HCT116 (cell line): ENCODE measurements at regions not wholly inside any gene's neighbourhood (a gene's known extent, or its start where the extent isn't known, plus 50 kb on each side); places are given as distances from the start of the nearest gene placed in this dataset.

Experiments
- CEBPB ChIP-seq: IDR thresholded peaks from 2 replicates; pipeline ENCODE4 v1.6.1; 2012; ENCODE audit warnings: low read depth
- YY1 ChIP-seq: IDR thresholded peaks from 2 replicates; pipeline ENCODE4 v1.6.1; 2011; ENCODE audit warnings: low read length, low read depth, moderate library complexity, mild to moderate bottlenecking; ENCODE audit not compliant: insufficient replicate concordance; ENCODE audit errors: extremely low read depth

DNA sequence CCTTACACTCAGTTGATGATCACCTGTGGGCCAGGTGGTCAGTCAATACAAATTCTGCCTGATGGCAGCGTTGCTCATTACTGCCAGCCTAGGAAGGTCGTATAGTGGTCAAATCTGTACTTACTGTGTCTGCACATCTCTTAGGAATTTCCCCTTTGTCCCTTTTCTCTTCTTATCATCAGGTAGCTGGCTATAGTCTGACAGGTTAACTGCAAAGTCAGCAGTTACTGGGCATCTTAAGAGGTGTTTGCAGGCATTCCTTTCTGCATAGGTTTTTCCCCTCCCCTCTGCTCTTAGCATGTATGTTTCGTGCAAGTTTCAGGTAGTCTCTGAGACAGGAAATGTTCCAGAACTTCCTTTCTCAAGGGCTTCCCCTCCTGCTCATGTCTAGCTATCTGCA is 298.7 kb downstream of the LRRIQ3 start:
- TF ChIP-seq CEBPB (no peak), YY1 (no peak)
